PFSK-1 (cell line): ENCODE measurements at regions not wholly inside any gene's neighbourhood (a gene's known extent, or its start where the extent isn't known, plus 50 kb on each side); places are given as distances from the start of the nearest gene placed in this dataset.
A peak's percentile ranks its signal among the peaks of the same experiment; 100 is the strongest.

Experiments used
- FOXP2 ChIP-seq: optimal IDR thresholded peaks from 2 replicates; pipeline ENCODE3; 2011; ENCODE audit warnings: borderline replicate concordance, control low read depth, inconsistent platforms; ENCODE audit not compliant: insufficient read depth; ENCODE audit errors: extremely low read length, extremely low read depth
- POLR2AphosphoS5 ChIP-seq: IDR thresholded peaks from 2 replicates; pipeline ENCODE4 v1.6.1; 2012; ENCODE audit warnings: low read depth, mild to moderate bottlenecking, control low read depth, low read length, moderate library complexity
- REST ChIP-seq, 2 experiments: IDR thresholded peaks; 2 replicates each; pipeline versions ENCODE4 v1.6.1 to v1.8.0; 2011 to 2012; ENCODE audit warnings: low read depth in 2 of 2, low read length in 2 of 2, control low read depth in 1 of 2, inconsistent platforms in 1 of 2, mild to moderate bottlenecking in 1 of 2, moderate library complexity in 1 of 2; ENCODE audit not compliant: insufficient read depth in 1 of 2
- SIN3A ChIP-seq: IDR thresholded peaks from 2 replicates; pipeline ENCODE4 v1.6.1; 2012; ENCODE audit warnings: mild to moderate bottlenecking, low read length, moderate library complexity, borderline replicate concordance; ENCODE audit not compliant: insufficient read depth
- TAF1 ChIP-seq: IDR thresholded peaks from 2 replicates; pipeline ENCODE4 v1.6.1; 2012; ENCODE audit warnings: low read length, control low read depth, borderline replicate concordance; ENCODE audit not compliant: insufficient read depth

GRCh38 chr22:44365191-44365590 is 52.4 kb upstream of the SHISAL1 start:
- no peak for TF ChIP-seq REST (IDR thresholded peaks at IDR 0.05; ENCODE audit: insufficient read depth in 1 of 2, low read depth in 2 of 2, low read length in 2 of 2)
- no peak for TF ChIP-seq SIN3A
- no peak for TF ChIP-seq POLR2AphosphoS5
- TF ChIP-seq FOXP2 = no peak
- TF ChIP-seq TAF1 = no peak

GRCh38 chr22:44364751-44365130 is 52.0 kb upstream of the SHISAL1 start:
- TF ChIP-seq POLR2AphosphoS5 (no peak), REST (IDR thresholded peaks at IDR 0.05; ENCODE audit: insufficient read depth in 1 of 2, low read depth in 2 of 2, low read length in 2 of 2) (no peak)

DNA sequence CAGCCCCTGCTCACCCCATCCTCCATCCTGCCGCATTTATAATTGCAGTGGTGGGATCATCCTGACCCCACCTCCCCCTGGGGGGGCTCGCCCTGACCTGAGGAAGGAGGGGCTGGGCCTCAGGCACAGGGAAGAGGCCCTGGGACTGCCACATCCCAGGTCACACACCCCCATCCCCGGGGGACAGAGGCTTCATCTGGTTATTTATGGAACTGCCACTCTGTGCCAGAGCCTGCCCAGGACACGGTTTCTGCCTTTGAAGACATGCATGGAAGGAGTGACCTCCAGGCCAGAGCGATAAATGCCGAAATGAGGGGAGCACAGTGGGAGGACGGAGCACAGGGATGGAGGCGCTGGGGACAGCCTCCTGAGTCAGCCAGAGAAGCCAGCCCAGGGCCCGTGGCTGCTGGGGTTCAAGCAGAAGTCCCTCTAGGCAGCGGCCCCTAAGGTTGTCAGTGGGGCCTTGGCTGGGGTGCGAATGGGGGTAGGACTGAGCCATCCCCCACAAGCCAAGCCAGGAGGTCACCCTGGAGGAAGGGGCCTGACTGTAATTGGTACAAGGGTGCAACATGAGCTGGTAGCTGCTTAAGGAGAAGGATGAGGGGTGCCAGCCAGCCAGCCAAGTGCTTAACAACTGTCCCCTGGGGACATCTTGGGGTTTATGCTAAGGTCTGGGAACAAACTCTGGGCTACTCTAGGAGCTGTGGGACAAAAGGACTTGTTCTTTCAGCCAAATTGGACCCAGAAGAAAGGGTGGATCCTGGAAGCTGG is 51.4 kb upstream of the SHISAL1 start:
- TF ChIP-seq SIN3A = no peak
- no peak for TF ChIP-seq REST (IDR thresholded peaks at IDR 0.05; ENCODE audit: insufficient read depth in 1 of 2, low read depth in 2 of 2, low read length in 2 of 2)
- no peak for TF ChIP-seq POLR2AphosphoS5
- TF ChIP-seq TAF1 = no peak
- no peak for TF ChIP-seq FOXP2

DNA sequence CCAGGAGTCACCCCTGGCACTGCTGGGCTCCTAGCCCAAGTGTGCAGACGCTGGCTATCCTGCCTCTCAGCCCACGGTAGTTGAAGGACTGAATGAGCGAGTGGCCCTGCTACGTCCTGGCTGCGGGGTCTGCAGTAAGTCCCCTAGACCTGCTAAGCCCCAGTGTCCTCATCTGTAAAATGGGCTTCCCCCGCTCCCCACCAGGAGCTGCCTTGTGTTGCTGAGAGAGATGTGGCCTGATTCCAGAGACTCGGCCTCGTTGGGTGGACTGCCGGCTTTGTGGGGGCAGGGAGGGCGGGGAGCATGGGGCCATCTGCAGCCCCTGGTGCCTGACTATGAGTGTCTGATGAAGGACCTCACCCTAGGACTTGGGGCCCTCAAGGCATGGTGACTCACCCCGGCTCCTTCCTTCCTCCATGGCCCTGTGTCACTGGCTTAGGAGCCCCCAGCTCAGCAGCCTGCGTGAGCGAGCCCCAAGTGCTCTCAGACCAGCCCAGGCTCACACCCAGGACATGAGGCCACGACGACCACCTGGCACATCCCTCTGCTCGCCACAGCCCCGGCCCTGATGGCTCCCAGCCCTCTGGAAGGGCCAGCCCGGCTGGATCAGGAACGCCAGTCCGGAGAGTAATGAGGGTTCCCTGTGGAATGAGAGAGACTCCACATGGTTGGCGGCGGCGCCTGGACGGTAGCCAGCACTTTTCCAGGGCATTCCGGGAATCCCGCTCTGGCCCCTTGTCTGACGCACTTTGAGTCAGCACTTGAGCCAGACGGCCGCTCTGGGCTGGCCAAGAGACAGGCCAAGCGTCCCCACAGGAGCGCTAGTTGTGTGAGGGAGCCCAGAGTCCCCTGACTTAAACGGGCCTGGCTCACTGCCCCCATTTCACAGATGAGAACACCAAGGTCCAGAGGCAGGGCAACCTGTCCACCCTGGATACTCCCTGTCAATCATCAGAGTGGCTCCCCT is 50.5 kb upstream of the SHISAL1 start:
- TF ChIP-seq FOXP2 (peak; percentile 21), TAF1 (no peak), REST (IDR thresholded peaks at IDR 0.05; ENCODE audit: insufficient read depth in 1 of 2, low read depth in 2 of 2, low read length in 2 of 2) (no peak), SIN3A (peak; percentile 23; the same call in 1 of the 2 replicates), POLR2AphosphoS5 (no peak)
